Trophoblast cell (in vitro differentiated cells and primary cell): ENCODE measurements at regions not wholly inside any gene's neighbourhood (a gene's known extent, or its start where the extent isn't known, plus 50 kb on each side); places are given as distances from the start of the nearest gene placed in this dataset.
A peak's percentile ranks its signal among the peaks of the same experiment; 100 is the strongest.

Experiments used
- DNase-seq, 2 donors: peaks; one replicate each; pipeline ENCODE4 v3.0.0-alpha.2; 2016
- H2AFZ ChIP-seq: 2 replicates; pipeline ENCODE4 v1.6.1; 2013; ENCODE audit warnings: low read length, moderate library complexity, mild to moderate bottlenecking; ENCODE audit not compliant: insufficient read depth, poor library complexity
- H2AK5ac ChIP-seq: 2 replicates; pipeline ENCODE4 v1.6.1; 2013; ENCODE audit warnings: mild to moderate bottlenecking, low read length
- H2BK120ac ChIP-seq: 2 replicates; pipeline ENCODE4 v1.6.1; 2013; ENCODE audit warnings: low read length, mild to moderate bottlenecking, moderate library complexity; ENCODE audit not compliant: insufficient read depth, poor library complexity
- H2BK12ac ChIP-seq: 2 replicates; pipeline ENCODE4 v1.6.1; 2013; ENCODE audit warnings: mild to moderate bottlenecking, low read length, moderate library complexity
- H2BK5ac ChIP-seq: 2 replicates; pipeline ENCODE4 v1.6.1; 2013; ENCODE audit warnings: low read length, low read depth, moderate library complexity, mild to moderate bottlenecking; ENCODE audit not compliant: poor library complexity
- H3K14ac ChIP-seq: 2 replicates; pipeline ENCODE4 v1.6.1; 2013; ENCODE audit warnings: mild to moderate bottlenecking, low read length
- H3K18ac ChIP-seq: 2 replicates; pipeline ENCODE4 v1.6.1; 2013; ENCODE audit warnings: mild to moderate bottlenecking, low read length
- H3K23ac ChIP-seq: 2 replicates; pipeline ENCODE4 v1.6.1; 2013; ENCODE audit warnings: low read length
- H3K27ac ChIP-seq: 2 replicates; pipeline ENCODE4 v1.5.1; 2013; ENCODE audit warnings: low read depth, mild to moderate bottlenecking, inconsistent platforms, low read length, moderate library complexity
- H3K27me3 ChIP-seq: 2 replicates; pipeline ENCODE4 v1.6.1; 2013; ENCODE audit warnings: inconsistent platforms, mild to moderate bottlenecking, low read length, moderate library complexity; ENCODE audit not compliant: insufficient read depth
- H3K36me3 ChIP-seq, 2 experiments: 1 replicate in 1 of 2; 2 replicates in 1 of 2; pipeline ENCODE4 v1.6.1; 2013; ENCODE audit warnings: low read length in 2 of 2, mild to moderate bottlenecking in 2 of 2, moderate library complexity in 1 of 2; ENCODE audit not compliant: insufficient read depth in 2 of 2, control insufficient read depth in 1 of 2
- H3K4ac ChIP-seq: 2 replicates; pipeline ENCODE4 v1.6.1; 2013; ENCODE audit warnings: low read depth, mild to moderate bottlenecking, low read length, moderate library complexity
- H3K4me1 ChIP-seq, 2 experiments: 1 replicate in 1 of 2; 2 replicates in 1 of 2; pipeline ENCODE4 v1.6.1; 2013; ENCODE audit warnings: low read length in 2 of 2, mild to moderate bottlenecking in 2 of 2, moderate library complexity in 1 of 2; ENCODE audit not compliant: insufficient read depth in 2 of 2, control insufficient read depth in 1 of 2
- H3K4me2 ChIP-seq: 2 replicates; pipeline ENCODE4 v1.6.1; 2013; ENCODE audit warnings: inconsistent platforms, mild to moderate bottlenecking, low read length, moderate library complexity
- H3K4me3 ChIP-seq: 2 replicates; pipeline ENCODE4 v1.5.1; 2013; ENCODE audit warnings: mild to moderate bottlenecking, low read depth, low read length, inconsistent platforms
- H3K79me1 ChIP-seq: one replicate; pipeline ENCODE4 v1.6.1; 2013; ENCODE audit warnings: low read length
- H3K79me2 ChIP-seq: 2 replicates; pipeline ENCODE4 v1.6.1; 2013; ENCODE audit warnings: low read length, mild to moderate bottlenecking; ENCODE audit not compliant: control insufficient read depth, insufficient read depth, poor library complexity
- H3K9ac ChIP-seq: 2 replicates; pipeline ENCODE4 v1.6.1; 2013; ENCODE audit warnings: mild to moderate bottlenecking, low read length
- H3K9me3 ChIP-seq: 2 replicates; pipeline ENCODE4 v1.6.1; 2013; ENCODE audit warnings: low read depth, mild to moderate bottlenecking, control low read depth, inconsistent platforms, low read length; ENCODE audit not compliant: insufficient read depth
- H4K12ac ChIP-seq: 2 replicates; pipeline ENCODE4 v1.6.1; 2013; ENCODE audit warnings: low read depth, mild to moderate bottlenecking, low read length, moderate library complexity
- H4K8ac ChIP-seq: 2 replicates; pipeline ENCODE4 v1.6.1; 2013; ENCODE audit warnings: low read depth, mild to moderate bottlenecking, low read length, moderate library complexity
- H4K91ac ChIP-seq: one replicate; pipeline ENCODE4 v1.6.1; 2013; ENCODE audit warnings: low read depth, mild to moderate bottlenecking, low read length, moderate library complexity
- WGBS: extraction: QIAGEN DNeasy Blood & Tissue Kit; methylation state at CpG from one replicate; pipeline ENCODE4 v1.1.7; 2013; ENCODE audit warnings: missing lambda C conversion rate; ENCODE audit not compliant: insufficient read length, insufficient coverage; ENCODE audit errors: extremely low coverage; 5-methylcytosine and 5-hydroxymethylcytosine counted together

DNA sequence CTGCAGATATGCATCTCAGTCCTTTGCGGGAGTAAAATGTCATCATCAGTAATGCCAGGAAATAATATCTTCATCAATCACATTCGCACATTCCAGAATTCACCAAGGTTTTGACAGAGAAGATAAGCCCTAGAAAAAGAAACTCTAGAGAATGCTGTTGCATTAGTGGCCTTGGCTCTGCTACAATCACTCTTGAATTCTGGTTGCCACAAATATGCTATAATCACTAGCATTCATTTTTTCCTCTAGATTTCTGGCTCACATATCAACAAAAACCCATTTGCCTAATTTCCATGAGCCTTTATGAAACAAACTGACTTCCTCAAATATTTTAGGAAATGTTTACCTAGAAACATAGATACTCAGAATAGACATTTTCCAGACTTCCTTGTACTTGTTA, 653.4 kb downstream of the ANXA1 start:
- Histone ChIP-seq H3K23ac (no peak overlapping the region), H4K8ac (no peak overlapping the region), H3K4me3 (no peak overlapping the region), H3K79me1 (no peaks in the 10 kb centered on the region), H3K14ac (no peak overlapping the region), H3K27ac (no peak overlapping the region), H2AK5ac (no peak overlapping the region), H3K4ac (no peak overlapping the region), H2BK5ac (no peak overlapping the region), H3K9me3 (no peaks in the 10 kb centered on the region), H3K36me3 (no peaks in the 10 kb centered on the region), H3K18ac (no peak overlapping the region), H4K91ac (no peak overlapping the region), H4K12ac (no peak overlapping the region), H2BK120ac (no peak overlapping the region), H2BK12ac (no peak overlapping the region), H3K4me1 (no peaks in the 10 kb centered on the region), H3K27me3 (no peaks in the 10 kb centered on the region), H3K4me2 (no peak overlapping the region), H3K79me2 (no peaks in the 10 kb centered on the region), H3K9ac (no peak overlapping the region), H2AFZ (no peak overlapping the region)
- DNase-seq, result peak; percentile 11 to 43
- WGBS, result no CpG with 5 or more reads among the region's 2 CpGs

DNA sequence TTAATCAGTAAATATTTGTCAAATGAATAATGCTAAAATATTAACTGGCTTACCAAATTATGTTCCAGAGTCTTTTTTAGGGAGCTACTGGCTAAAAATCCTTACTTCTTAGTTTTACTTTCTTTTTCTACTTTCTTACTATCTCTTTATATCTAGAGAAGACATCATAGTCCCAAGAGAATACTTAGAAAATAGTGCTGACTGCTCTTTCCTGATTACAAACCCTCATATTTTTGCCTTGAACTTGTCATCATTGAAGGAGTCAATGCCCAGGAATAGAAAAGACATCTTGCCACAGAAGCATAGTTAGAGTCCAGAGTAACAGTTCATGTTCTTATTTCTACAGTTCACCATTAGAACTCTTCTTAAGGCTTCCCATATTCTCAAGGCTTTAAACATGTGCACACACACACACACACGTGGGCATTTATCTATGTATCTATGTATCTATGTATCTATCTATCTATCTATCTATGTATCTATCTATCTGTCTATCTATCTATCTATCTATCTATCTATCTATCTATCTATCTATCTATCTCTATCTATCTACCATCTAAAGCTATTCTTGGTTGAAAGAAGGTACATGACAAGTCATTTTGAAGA, 654.3 kb downstream of the ANXA1 start:
- WGBS, result no CpG with 5 or more reads among the region's 1 CpG
- H2BK120ac ChIP-seq, result no peak overlapping the region
- no peak overlapping the region for H3K4me2 ChIP-seq

GRCh38 chr9:73806876-73807275, 655.2 kb downstream of the ANXA1 start:
- Histone ChIP-seq H3K4ac (no peak overlapping the region), H3K9me3 (no peaks in the 10 kb centered on the region), H3K27me3 (no peaks in the 10 kb centered on the region), H4K8ac (no peak overlapping the region), H3K79me2 (no peaks in the 10 kb centered on the region), H2AK5ac (no peak overlapping the region), H2AFZ (no peak overlapping the region), H3K79me1 (no peaks in the 10 kb centered on the region), H3K4me3 (no peak overlapping the region), H3K4me2 (no peak overlapping the region), H2BK120ac (no peak overlapping the region), H3K27ac (no peak overlapping the region), H2BK12ac (no peak overlapping the region), H3K36me3 (no peaks in the 10 kb centered on the region), H3K4me1 (no peaks in the 10 kb centered on the region), H3K9ac (no peak overlapping the region), H4K12ac (no peak overlapping the region), H3K14ac (no peak overlapping the region), H2BK5ac (no peak overlapping the region), H4K91ac (no peak overlapping the region), H3K23ac (no peak overlapping the region), H3K18ac (no peak overlapping the region)
- no peak for DNase-seq
- WGBS, result no CpG with 5 or more reads among the region's 2 CpGs

More for the DNA sequence above, 654.3 kb downstream of the ANXA1 start:
- Histone ChIP-seq H3K27me3 (no peaks in the 10 kb centered on the region), H2BK12ac (no peak overlapping the region), H3K23ac (no peak overlapping the region), H3K4ac (no peak overlapping the region), H3K79me1 (no peaks in the 10 kb centered on the region), H3K9me3 (no peaks in the 10 kb centered on the region), H3K79me2 (no peaks in the 10 kb centered on the region), H3K4me1 (no peaks in the 10 kb centered on the region), H2AFZ (no peak overlapping the region), H2BK5ac (no peak overlapping the region), H4K8ac (no peak overlapping the region), H2AK5ac (no peak overlapping the region), H3K18ac (no peak overlapping the region), H3K4me3 (no peak overlapping the region), H4K12ac (no peak overlapping the region), H3K27ac (no peak overlapping the region), H3K9ac (no peak overlapping the region), H4K91ac (no peak overlapping the region), H3K36me3 (no peaks in the 10 kb centered on the region), H3K14ac (no peak overlapping the region)
- DNase-seq, result peak in 1 of 2 donors; percentile 16

- no peak overlapping the region for H3K18ac ChIP-seq
- H3K36me3 ChIP-seq, result no peaks in the 10 kb centered on the region
- no CpG with 5 or more reads among the region's 1 CpG for WGBS
- H3K4ac ChIP-seq, result no peak overlapping the region
- no peaks in the 10 kb centered on the region for H3K9me3 ChIP-seq
- H3K27ac ChIP-seq, result no peak overlapping the region
- H3K4me3 ChIP-seq, result no peak overlapping the region
- H3K79me1 ChIP-seq, result no peaks in the 10 kb centered on the region
- DNase-seq, result peak; percentile 26
- H3K23ac ChIP-seq, result no peak overlapping the region
- H4K91ac ChIP-seq, result no peak overlapping the region
- no peaks in the 10 kb centered on the region for H3K27me3 ChIP-seq
- H2AK5ac ChIP-seq, result no peak overlapping the region
- H2BK5ac ChIP-seq, result no peak overlapping the region
- no peaks in the 10 kb centered on the region for H3K79me2 ChIP-seq
- H3K4me2 ChIP-seq, result no peak overlapping the region
- no peaks in the 10 kb centered on the region for H3K4me1 ChIP-seq
- H2AFZ ChIP-seq, result no peak overlapping the region
- H4K8ac ChIP-seq, result no peak overlapping the region
- no peak overlapping the region for H4K12ac ChIP-seq
- no peak overlapping the region for H3K9ac ChIP-seq
- H3K14ac ChIP-seq, result no peak overlapping the region
- H2BK12ac ChIP-seq, result no peak overlapping the region
- no peak overlapping the region for H2BK120ac ChIP-seq
Measured at GRCh38 chr9:73807952-73808351, 656.3 kb downstream of the ANXA1 start.
